BJ (cell line): ENCODE measurements at regions not wholly inside any gene's neighbourhood (a gene's known extent, or its start where the extent isn't known, plus 50 kb on each side); places are given as distances from the start of the nearest gene placed in this dataset.

Experiments
- CTCF ChIA-PET: fragments of 350-600 bp; formaldehyde crosslinking; extraction: SDS; loops from one replicate; lab custom pipeline; 2021; ENCODE audit warnings: antibody characterized with exemption, inconsistent platforms; lab: Yijun Ruan, JAX
- POLR2A ChIA-PET: fragments of 300-600 bp; sonication (Branson Sonifier 250); formaldehyde crosslinking; extraction: SDS; loops from one replicate; lab custom pipeline; 2021; ENCODE audit warnings: antibody characterized with exemption; lab: Charles Lee
- DNase-seq: peaks from one replicate; pipeline ENCODE4 v3.0.0-alpha.2; 2011; ENCODE audit warnings: low read depth
- H3K27me3 ChIP-seq: 2 replicates; pipeline ENCODE4 v1.6.0; 2011; ENCODE audit warnings: low read length; ENCODE audit not compliant: control insufficient read depth, insufficient read depth
- H3K36me3 ChIP-seq: 2 replicates; pipeline ENCODE4 v1.5.1; 2011; ENCODE audit warnings: low read length; ENCODE audit not compliant: control insufficient read depth, insufficient read depth
- H3K4me3 ChIP-seq: 2 replicates; pipeline ENCODE4 v1.5.1; 2011; ENCODE audit warnings: low read depth, mild to moderate bottlenecking, control low read depth, low read length
- TF ChIP-seq, protein P1 (sequence below): IDR thresholded peaks from 2 replicates; pipeline ENCODE4 v1.5.1; 2011; ENCODE audit warnings: low read depth, mild to moderate bottlenecking, control low read depth, inconsistent platforms, low read length, moderate library complexity; ENCODE audit not compliant: insufficient read depth

DNA sequence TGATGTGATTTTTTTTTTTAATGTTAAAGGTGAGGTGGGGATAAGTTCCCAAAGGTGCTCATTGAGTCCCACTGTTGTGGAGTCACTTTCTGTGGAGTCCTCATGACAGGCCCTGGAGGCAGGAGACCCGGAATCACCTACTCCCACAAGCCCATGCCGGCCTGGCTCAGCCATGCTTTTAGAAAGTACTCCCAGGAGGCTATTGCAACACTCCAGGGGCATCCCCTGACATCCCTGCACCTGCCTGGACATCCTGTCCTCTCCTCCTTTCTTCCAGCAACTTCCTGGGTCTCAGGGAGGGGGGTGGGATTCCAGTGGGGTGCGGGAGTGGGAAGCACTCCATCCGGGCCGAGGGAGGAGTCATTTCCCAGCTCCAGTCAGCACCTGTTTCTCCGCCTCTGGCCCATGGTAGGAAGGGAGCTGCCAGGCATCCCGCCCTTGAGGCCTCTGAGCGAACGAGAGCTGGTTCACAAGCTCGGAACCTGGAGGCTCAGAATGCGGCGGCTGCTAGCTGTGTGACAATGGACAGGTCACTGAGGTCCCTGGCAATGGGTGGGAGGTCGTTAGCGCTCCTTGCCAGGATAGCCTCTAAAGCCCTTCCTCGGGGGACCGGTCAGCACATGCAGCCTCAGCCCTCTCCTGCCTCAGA lies 163.9 kb upstream of the ID2 start:
- DNase-seq: no peak
- Histone ChIP-seq H3K4me3 (no peak overlapping the region), H3K36me3 (no peaks in the 10 kb centered on the region), H3K27me3 (peaks cover 3% of the 10 kb centered on the region)
- TF ChIP-seq, protein P1, sequence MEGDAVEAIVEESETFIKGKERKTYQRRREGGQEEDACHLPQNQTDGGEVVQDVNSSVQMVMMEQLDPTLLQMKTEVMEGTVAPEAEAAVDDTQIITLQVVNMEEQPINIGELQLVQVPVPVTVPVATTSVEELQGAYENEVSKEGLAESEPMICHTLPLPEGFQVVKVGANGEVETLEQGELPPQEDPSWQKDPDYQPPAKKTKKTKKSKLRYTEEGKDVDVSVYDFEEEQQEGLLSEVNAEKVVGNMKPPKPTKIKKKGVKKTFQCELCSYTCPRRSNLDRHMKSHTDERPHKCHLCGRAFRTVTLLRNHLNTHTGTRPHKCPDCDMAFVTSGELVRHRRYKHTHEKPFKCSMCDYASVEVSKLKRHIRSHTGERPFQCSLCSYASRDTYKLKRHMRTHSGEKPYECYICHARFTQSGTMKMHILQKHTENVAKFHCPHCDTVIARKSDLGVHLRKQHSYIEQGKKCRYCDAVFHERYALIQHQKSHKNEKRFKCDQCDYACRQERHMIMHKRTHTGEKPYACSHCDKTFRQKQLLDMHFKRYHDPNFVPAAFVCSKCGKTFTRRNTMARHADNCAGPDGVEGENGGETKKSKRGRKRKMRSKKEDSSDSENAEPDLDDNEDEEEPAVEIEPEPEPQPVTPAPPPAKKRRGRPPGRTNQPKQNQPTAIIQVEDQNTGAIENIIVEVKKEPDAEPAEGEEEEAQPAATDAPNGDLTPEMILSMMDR: no peak
- CTCF ChIA-PET: no interaction called here
- POLR2A ChIA-PET: no interaction called here

DNA sequence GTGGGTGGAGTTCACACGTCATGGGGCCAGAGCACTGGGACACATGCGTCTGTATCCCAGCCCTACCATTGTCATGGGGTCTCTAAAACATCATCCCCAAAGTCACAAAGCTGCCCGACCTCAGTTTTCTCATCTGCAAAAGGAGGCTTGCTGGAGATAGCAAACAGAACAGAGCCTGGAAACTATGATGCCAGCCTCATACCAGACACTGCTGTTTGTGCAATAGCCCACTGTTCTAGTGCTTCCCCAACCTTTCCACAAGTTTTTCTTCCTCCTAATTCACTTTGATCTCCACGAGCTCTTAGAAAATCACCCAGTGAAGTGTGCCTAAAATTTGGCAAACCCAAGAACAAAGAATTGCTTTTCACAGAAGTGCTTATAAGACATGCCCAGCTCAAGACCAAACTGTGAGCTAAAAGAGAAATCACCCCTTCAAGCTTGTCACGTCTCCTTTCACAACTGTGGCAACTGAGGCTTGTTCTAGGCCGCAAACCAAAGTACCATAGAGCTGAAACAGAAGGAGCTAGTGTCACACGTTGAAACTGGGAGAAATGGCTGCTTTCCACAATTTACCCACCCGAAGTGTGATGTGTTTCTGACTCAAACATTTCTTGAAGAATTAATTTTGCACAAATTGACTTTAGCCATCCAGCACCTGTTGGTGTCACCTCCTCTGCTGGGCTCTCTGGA lies 162.7 kb upstream of the ID2 start:
- ChIA-PET CTCF (interaction anchor here (0.6 kb wide), 1 partner anchor 258 kb away, joined by 5 read pairs; no protein-coding TSS in a partner anchor), POLR2A (no interaction called here)
- H3K27me3 ChIP-seq: peaks cover 2% of the 10 kb centered on the region; the same call in 1 of the 2 replicates
- H3K4me3 ChIP-seq: no peak overlapping the region
- H3K36me3 ChIP-seq: no peaks in the 10 kb centered on the region
- TF ChIP-seq, protein P1: no peak
- no peak for DNase-seq

DNA sequence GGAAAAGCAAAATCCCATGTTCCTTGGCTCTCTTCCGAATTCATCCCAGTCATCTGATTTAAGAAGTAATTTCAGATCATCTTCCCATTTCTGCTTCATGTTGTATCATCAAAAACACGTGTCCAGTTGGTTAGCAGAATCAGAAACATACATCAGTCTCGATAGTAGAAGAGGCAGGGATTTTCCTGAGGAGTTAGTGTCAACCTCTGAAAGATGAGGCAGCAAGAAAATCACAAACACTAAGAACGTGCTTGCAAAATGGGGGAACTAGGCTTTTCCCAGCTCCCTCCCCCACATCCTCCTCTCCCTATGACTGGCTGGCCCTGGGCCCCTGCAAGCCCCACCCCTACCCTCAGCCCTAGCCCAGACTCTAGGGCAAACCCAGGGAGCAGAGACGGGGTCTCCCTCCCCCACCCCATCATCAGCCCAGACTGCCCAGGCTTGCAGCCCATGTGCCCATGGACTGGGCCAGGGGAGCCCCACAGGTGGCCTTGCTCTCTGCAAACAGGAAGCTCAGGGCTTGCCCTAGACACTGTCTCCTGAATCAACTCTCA lies 161.0 kb upstream of the ID2 start:
- TF ChIP-seq, protein P1: no peak
- no peaks in the 10 kb centered on the region for H3K36me3 ChIP-seq
- no peak for DNase-seq
- H3K27me3 ChIP-seq: peaks cover 2% of the 10 kb centered on the region; the same call in 1 of the 2 replicates
- CTCF ChIA-PET: interaction anchor here (0.6 kb wide), 1 partner anchor 14 kb away, joined by 3 read pairs; no protein-coding TSS in a partner anchor
- POLR2A ChIA-PET: no interaction called here
- no peak overlapping the region for H3K4me3 ChIP-seq

DNA sequence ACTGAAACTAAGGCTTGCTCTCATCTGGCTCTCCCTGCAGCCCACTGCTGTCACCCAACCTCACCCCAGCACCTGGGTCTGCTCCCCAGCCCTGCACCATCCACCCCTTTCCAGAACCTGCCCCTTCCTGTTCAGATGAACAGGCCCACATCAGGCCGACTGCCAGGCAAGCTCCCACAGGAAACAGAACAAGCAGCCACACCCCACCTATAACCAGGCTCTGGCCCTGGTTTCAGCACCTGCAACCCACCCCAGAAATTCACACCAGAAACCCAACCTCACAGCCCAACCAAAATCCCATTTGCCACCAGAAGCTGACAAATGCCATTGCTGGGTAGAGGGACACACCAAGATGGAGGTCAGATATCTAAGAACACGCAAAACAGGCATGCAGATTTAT lies 159.2 kb upstream of the ID2 start:
- H3K36me3 ChIP-seq: no peaks in the 10 kb centered on the region
- no peak for DNase-seq
- no peak overlapping the region for H3K4me3 ChIP-seq
- ChIA-PET POLR2A (no interaction called here), CTCF (interaction anchor here (0.6 kb wide), 1 partner anchor 219 kb away, joined by 3 read pairs; no protein-coding TSS in a partner anchor)
- TF ChIP-seq, protein P1: no peak
- H3K27me3 ChIP-seq: peaks cover 2% of the 10 kb centered on the region; the same call in 1 of the 2 replicates

DNA sequence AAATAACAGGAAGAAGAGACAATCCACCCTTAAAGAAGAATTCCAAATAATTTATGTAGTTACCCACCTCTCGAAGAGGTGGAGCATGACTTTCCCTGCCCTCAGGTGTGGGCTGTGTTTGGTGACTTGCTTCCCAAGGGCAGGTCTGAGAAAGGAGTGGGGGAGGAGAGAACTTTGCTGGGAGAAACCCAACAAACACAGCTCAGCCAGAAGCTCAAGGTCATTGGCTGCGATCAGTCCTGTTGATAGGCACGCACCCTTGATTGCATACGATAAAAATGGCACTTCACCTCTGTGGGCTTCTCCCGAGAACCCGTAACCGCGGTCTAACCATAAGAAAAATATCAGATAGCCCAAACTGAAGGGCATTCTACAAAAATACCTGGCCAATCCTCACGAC lies 157.5 kb upstream of the ID2 start:
- no peak overlapping the region for H3K4me3 ChIP-seq
- H3K27me3 ChIP-seq: peaks cover 2% of the 10 kb centered on the region; the same call in 1 of the 2 replicates
- no peaks in the 10 kb centered on the region for H3K36me3 ChIP-seq
- TF ChIP-seq, protein P1: no peak
- POLR2A ChIA-PET: no interaction called here
- CTCF ChIA-PET: no interaction called here
- no peak for DNase-seq
